IMR-90 (cell line): ENCODE measurements at regions not wholly inside any gene's neighbourhood (a gene's known extent, or its start where the extent isn't known, plus 50 kb on each side); places are given as distances from the start of the nearest gene placed in this dataset.

Experiments used
- ATAC-seq: fragments of 200-7000 bp; cut with Tn5 transposase; 2 replicates; pipeline ENCODE4 v1.9.1; 2020; ENCODE audit warnings: low read depth, mild to moderate bottlenecking, moderate library complexity
- BruUV-seq: library from RNA; stranded (reverse); fragments of 400-500 nt; replicated peaks from 2 replicates; lab custom pipeline; 2021; lab: Mats Ljungman, UMichigan
- CTCF ChIA-PET: fragments of 300-600 bp; formaldehyde crosslinking; extraction: SDS; loops from one replicate; lab custom pipeline; 2021; ENCODE audit warnings: antibody characterized with exemption; lab: Yijun Ruan, JAX
- POLR2A ChIA-PET: fragments of 300-600 bp; sonication (Branson Sonifier 250); formaldehyde crosslinking; loops from one replicate; lab custom pipeline; 2022; ENCODE audit warnings: antibody characterized with exemption; ENCODE audit not compliant: unreplicated experiment; lab: Charles Lee
- DNase-seq: peaks from one replicate; pipeline ENCODE4 v3.0.0; 2013
- H2AFZ ChIP-seq: replicated peaks from 2 replicates; pipeline ENCODE3; 2013; ENCODE audit warnings: low read length, mild to moderate bottlenecking; ENCODE audit not compliant: poor library complexity
- H2AK5ac ChIP-seq: 2 replicates; pipeline ENCODE4 v1.6.1; 2013; ENCODE audit warnings: low read depth, low read length, inconsistent platforms
- H2AK9ac ChIP-seq: replicated peaks from 2 replicates; pipeline ENCODE3; 2013; ENCODE audit warnings: mild to moderate bottlenecking, low read depth, low read length, moderate library complexity; ENCODE audit not compliant: poor library complexity
- H2BK120ac ChIP-seq: 2 replicates; pipeline ENCODE4 v1.6.1; 2013; ENCODE audit warnings: low read depth, low read length, inconsistent platforms
- H2BK15ac ChIP-seq: 3 replicates; pipeline ENCODE4 v1.6.1; 2013; ENCODE audit warnings: low read depth, low read length, inconsistent platforms
- H2BK20ac ChIP-seq: 2 replicates; pipeline ENCODE4 v1.6.1; 2013; ENCODE audit warnings: low read depth, mild to moderate bottlenecking, inconsistent platforms, low read length, moderate library complexity
- H2BK5ac ChIP-seq: 2 replicates; pipeline ENCODE4 v1.6.1; 2013; ENCODE audit warnings: mild to moderate bottlenecking, low read depth, low read length, inconsistent platforms; ENCODE audit not compliant: poor library complexity, severe bottlenecking
- H3K14ac ChIP-seq: replicated peaks from 2 replicates; pipeline ENCODE4 v1.6.1; 2013; ENCODE audit warnings: low read depth, low read length, inconsistent platforms
- H3K18ac ChIP-seq: 2 replicates; pipeline ENCODE4 v1.6.1; 2013; ENCODE audit warnings: low read depth, low read length, control low read depth
- H3K23ac ChIP-seq: 2 replicates; pipeline ENCODE4 v1.6.1; 2013; ENCODE audit warnings: low read depth, low read length, inconsistent platforms
- H3K27ac ChIP-seq: 2 replicates; pipeline ENCODE4 v1.5.1; 2013; ENCODE audit warnings: mild to moderate bottlenecking, control low read depth, low read length; ENCODE audit not compliant: insufficient read depth
- H3K27me3 ChIP-seq: 2 replicates; pipeline ENCODE4 v1.6.1; 2013; ENCODE audit warnings: low read length; ENCODE audit not compliant: control insufficient read depth, insufficient read depth
- H3K36me3 ChIP-seq: 2 replicates; pipeline ENCODE4 v1.6.1; 2013; ENCODE audit warnings: low read length, mixed read lengths; ENCODE audit not compliant: control insufficient read depth, insufficient read depth
- H3K4ac ChIP-seq: 2 replicates; pipeline ENCODE4 v1.6.1; 2013; ENCODE audit warnings: low read depth, low read length, inconsistent platforms
- H3K4me1 ChIP-seq: 2 replicates; pipeline ENCODE4 v1.6.1; 2013; ENCODE audit warnings: low read length, mixed read lengths; ENCODE audit not compliant: control insufficient read depth, insufficient read depth
- H3K4me2 ChIP-seq: 2 replicates; pipeline ENCODE4 v1.6.1; 2013; ENCODE audit warnings: low read depth, mild to moderate bottlenecking, control low read depth, low read length, moderate library complexity
- H3K4me3 ChIP-seq: 2 replicates; pipeline ENCODE4 v1.5.1; 2013; ENCODE audit warnings: low read depth, mild to moderate bottlenecking, control low read depth, low read length, moderate library complexity; ENCODE audit not compliant: insufficient read depth
- H3K56ac ChIP-seq: 2 replicates; pipeline ENCODE4 v1.6.1; 2013; ENCODE audit warnings: low read length, inconsistent platforms; ENCODE audit not compliant: insufficient read depth; ENCODE audit errors: extremely low read depth
- H3K79me1 ChIP-seq, 2 experiments: 2 replicates each; pipeline ENCODE4 v1.6.1; 2013; ENCODE audit warnings: low read length in 2 of 2, inconsistent platforms in 1 of 2, low read depth in 1 of 2
- H3K9ac ChIP-seq: 2 replicates; pipeline ENCODE4 v1.6.1; 2013; ENCODE audit warnings: low read depth, low read length, control low read depth
- H3K9me1 ChIP-seq: 2 replicates; pipeline ENCODE4 v1.6.1; 2013; ENCODE audit warnings: low read length, inconsistent platforms; ENCODE audit not compliant: insufficient read depth
- H3K9me3 ChIP-seq: 2 replicates; pipeline ENCODE4 v1.6.1; 2013; ENCODE audit warnings: low read length; ENCODE audit not compliant: control insufficient read depth, insufficient read depth
- H4K20me1 ChIP-seq: 2 replicates; pipeline ENCODE4 v1.6.1; 2013; ENCODE audit warnings: low read length, inconsistent platforms; ENCODE audit not compliant: insufficient read depth
- H4K5ac ChIP-seq: 2 replicates; pipeline ENCODE4 v1.6.1; 2013; ENCODE audit warnings: mild to moderate bottlenecking, low read depth, low read length, control low read depth
- H4K8ac ChIP-seq, 2 experiments: 2 replicates each; pipeline ENCODE4 v1.6.1; 2013; ENCODE audit warnings: low read depth in 2 of 2, low read length in 2 of 2, control low read depth in 1 of 2, inconsistent platforms in 1 of 2
- H4K91ac ChIP-seq: 2 replicates; pipeline ENCODE4 v1.6.1; 2013; ENCODE audit warnings: low read depth, low read length, inconsistent platforms; ENCODE audit not compliant: insufficient read depth
- BHLHE40 ChIP-seq: fragments of 150-350 bp; IDR thresholded peaks from 2 replicates; pipeline ENCODE4 v1.6.1; 2016; ENCODE audit warnings: mild to moderate bottlenecking, low read depth, low read length
- CEBPB ChIP-seq: IDR thresholded peaks from 2 replicates; pipeline ENCODE4 v1.6.1; 2012; ENCODE audit warnings: low read depth, low read length, improper control_type of control experiment
- CHD1 ChIP-seq: IDR thresholded peaks from 2 replicates; pipeline ENCODE4 v1.6.1; 2012; ENCODE audit warnings: low read depth, low read length, improper control_type of control experiment
- CTCF ChIP-seq: conservative IDR thresholded peaks from 2 replicates; pipeline ENCODE4 v1.5.1; 2012; ENCODE audit warnings: mild to moderate bottlenecking, low read depth, low read length, improper control_type of control experiment
- FOS ChIP-seq: fragments of 150-350 bp; IDR thresholded peaks from 2 replicates; pipeline ENCODE4 v1.6.1; 2016; ENCODE audit warnings: low read depth, low read length
- MAFK ChIP-seq: IDR thresholded peaks from 2 replicates; pipeline ENCODE4 v1.6.1; 2012; ENCODE audit warnings: low read depth, low read length, improper control_type of control experiment
- MAZ ChIP-seq: IDR thresholded peaks from 2 replicates; pipeline ENCODE4 v1.6.1; 2012; ENCODE audit warnings: low read depth, mild to moderate bottlenecking, low read length, improper control_type of control experiment, moderate library complexity, borderline replicate concordance
- MXI1 ChIP-seq: IDR thresholded peaks from 2 replicates; pipeline ENCODE4 v1.6.1; 2012; ENCODE audit warnings: low read depth, mild to moderate bottlenecking, low read length, moderate library complexity, borderline replicate concordance
- NFE2L2 ChIP-seq: fragments of 150-350 bp; IDR thresholded peaks from 2 replicates; pipeline ENCODE4 v1.6.1; 2016; ENCODE audit warnings: low read depth, mild to moderate bottlenecking, low read length
- POLR2A ChIP-seq: IDR thresholded peaks from 2 replicates; pipeline ENCODE4 v1.6.1; 2012; ENCODE audit warnings: mild to moderate bottlenecking, low read depth, low read length
- RAD21 ChIP-seq: IDR thresholded peaks from 2 replicates; pipeline ENCODE4 v1.6.1; 2012; ENCODE audit warnings: low read length, improper control_type of control experiment
- RCOR1 ChIP-seq: IDR thresholded peaks from 2 replicates; pipeline ENCODE4 v1.6.1; 2012; ENCODE audit warnings: mild to moderate bottlenecking, low read length, improper control_type of control experiment; ENCODE audit not compliant: insufficient replicate concordance
- RFX5 ChIP-seq: IDR thresholded peaks from 2 replicates; pipeline ENCODE4 v1.8.0; 2012; ENCODE audit warnings: low read depth, mild to moderate bottlenecking, low read length, moderate library complexity
- SMC3 ChIP-seq: fragments of 150-350 bp; IDR thresholded peaks from 2 replicates; pipeline ENCODE4 v1.6.1; 2016; ENCODE audit warnings: low read depth, mild to moderate bottlenecking, antibody characterized with exemption, low read length, moderate library complexity
- USF2 ChIP-seq: fragments of 150-350 bp; IDR thresholded peaks from 2 replicates; pipeline ENCODE4 v1.6.1; 2017; ENCODE audit warnings: mild to moderate bottlenecking, antibody characterized with exemption, low read length, low read depth
- WGBS, 2 experiments: methylation state at CpG; one replicate each; pipeline versions ENCODE4 v1.1.5 to v1.1.7; 2013; ENCODE audit warnings: missing lambda C conversion rate in 2 of 2; ENCODE audit not compliant: insufficient read length in 1 of 2; ENCODE audit errors: extremely low coverage in 2 of 2; 5-methylcytosine and 5-hydroxymethylcytosine counted together
- dilution Hi-C: fragments of 300-500 bp; cut with HindIII; formaldehyde crosslinking; loops from one replicate; pipeline ENCODE4 v1.14.3; 2018; ENCODE audit warnings: low sequenced_read_pairs; ENCODE audit not compliant: unreplicated experiment
- in situ Hi-C: fragments of 300-500 bp; cut with MboI; formaldehyde crosslinking; loops from 3 replicates; pipeline ENCODE4 v1.14.3; 2019; ENCODE audit warnings: low sequenced_read_pairs, inconsistent platforms, mixed read lengths
- intact Hi-C: fragments of 100-400 bp; cut with micrococcal nuclease; formaldehyde crosslinking; loops from 2 replicates; pipeline ENCODE4 v1.10.0; 2022
- TF ChIP-seq, protein P1 (sequence below): fragments of 150-350 bp; IDR thresholded peaks from 2 replicates; pipeline ENCODE4 v1.6.1; 2016; ENCODE audit warnings: low read depth, mild to moderate bottlenecking, low read length, moderate library complexity, borderline replicate concordance

DNA sequence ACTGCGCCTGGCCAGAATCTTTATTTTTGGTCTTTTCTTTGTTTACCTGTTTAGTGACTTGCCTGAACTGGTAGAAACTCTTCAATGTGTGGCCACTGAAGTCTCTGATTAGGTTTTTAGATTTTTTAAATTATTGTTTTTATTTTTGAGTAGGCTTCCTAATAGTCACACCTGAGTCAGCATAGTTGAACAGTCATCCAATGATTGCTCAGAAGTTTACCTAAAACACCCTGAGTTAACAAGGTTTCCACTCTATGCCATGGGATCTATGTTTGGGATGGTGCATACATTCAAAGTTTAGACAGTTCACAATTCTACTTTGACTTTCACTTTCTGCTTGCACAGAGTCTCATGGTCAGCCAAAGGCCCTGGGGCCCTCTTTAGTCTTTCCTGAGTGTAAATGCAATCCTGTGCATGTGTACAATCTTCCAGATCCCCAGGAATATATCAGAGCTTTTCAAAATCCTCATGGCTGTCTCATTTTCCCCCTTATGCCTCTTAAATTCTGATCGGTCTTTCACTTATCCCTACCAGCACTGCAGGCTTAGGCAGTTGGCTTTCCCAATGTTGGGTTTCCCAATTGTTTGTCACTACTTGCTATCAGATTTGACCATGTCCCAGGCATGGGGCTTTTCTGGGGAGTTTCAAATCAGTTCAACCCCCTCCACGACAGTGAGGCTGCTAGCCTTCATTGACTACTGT, 114.4 kb upstream of the RAB3GAP2 start:
- Histone ChIP-seq H3K4me2 (no peak overlapping the region), H3K18ac (no peak overlapping the region), H3K9me1 (no peaks in the 10 kb centered on the region), H4K20me1 (no peaks in the 10 kb centered on the region), H3K23ac (no peak overlapping the region), H2AK9ac (no peak overlapping the region), H3K27ac (no peak overlapping the region), H3K4ac (no peak overlapping the region), H3K14ac (no peak overlapping the region), H3K9me3 (no peaks in the 10 kb centered on the region), H4K5ac (no peak overlapping the region), H2AFZ (no peak overlapping the region), H3K27me3 (no peaks in the 10 kb centered on the region), H3K79me1 (no peaks in the 10 kb centered on the region), H3K56ac (no peak overlapping the region), H4K91ac (no peak overlapping the region), H4K8ac (no peak overlapping the region), H2BK5ac (no peak overlapping the region), H2BK15ac (no peak overlapping the region), H3K4me3 (no peak overlapping the region), H2BK20ac (no peak overlapping the region), H3K9ac (no peak overlapping the region), H2BK120ac (no peak overlapping the region), H3K36me3 (no peaks in the 10 kb centered on the region), H2AK5ac (no peak overlapping the region), H3K4me1 (no peaks in the 10 kb centered on the region)
- ChIA-PET POLR2A (no interaction called here), CTCF (no interaction called here)
- dilution Hi-C loops (no loop called here), intact Hi-C loops (no loop called here), in situ Hi-C loops (no loop called here)
- no TSS peak for BruUV-seq
- ATAC-seq (no peak), DNase-seq (no peak)
- no peak for TF ChIP-seq MXI1
- no peak for TF ChIP-seq CHD1
- TF ChIP-seq FOS: no peak
- TF ChIP-seq BHLHE40: no peak
- no peak for TF ChIP-seq MAZ
- no peak for TF ChIP-seq POLR2A
- no peak for TF ChIP-seq RFX5
- no peak for TF ChIP-seq CTCF
- no peak for TF ChIP-seq NFE2L2
- TF ChIP-seq, protein P1, sequence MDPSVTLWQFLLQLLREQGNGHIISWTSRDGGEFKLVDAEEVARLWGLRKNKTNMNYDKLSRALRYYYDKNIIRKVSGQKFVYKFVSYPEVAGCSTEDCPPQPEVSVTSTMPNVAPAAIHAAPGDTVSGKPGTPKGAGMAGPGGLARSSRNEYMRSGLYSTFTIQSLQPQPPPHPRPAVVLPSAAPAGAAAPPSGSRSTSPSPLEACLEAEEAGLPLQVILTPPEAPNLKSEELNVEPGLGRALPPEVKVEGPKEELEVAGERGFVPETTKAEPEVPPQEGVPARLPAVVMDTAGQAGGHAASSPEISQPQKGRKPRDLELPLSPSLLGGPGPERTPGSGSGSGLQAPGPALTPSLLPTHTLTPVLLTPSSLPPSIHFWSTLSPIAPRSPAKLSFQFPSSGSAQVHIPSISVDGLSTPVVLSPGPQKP: no peak
- TF ChIP-seq CEBPB: no peak
- TF ChIP-seq USF2: no peak
- no peak for TF ChIP-seq RCOR1
- TF ChIP-seq RAD21: no peak
- TF ChIP-seq SMC3: no peak
- no peak; the same call in 1 of the 2 replicates for TF ChIP-seq MAFK
- no CpG with 5 or more reads among the region's 3 CpGs for WGBS, 2 experiments
